ENCODE measurements at regions not wholly inside any gene's neighbourhood (a gene's known extent, or its start where the extent isn't known, plus 50 kb on each side); places are given as distances from the start of the nearest gene placed in this dataset.

GRCh38 chr4:152220201-152220666 lies 315.7 kb downstream of the FBXW7 start:
- no peak for TF ChIP-seq BCL11B (tag by site-specific recombination; IDR thresholded peaks at IDR 0.05; ENCODE audit: low read depth)
- TF ChIP-seq ZFP3 (tag by site-specific recombination; IDR thresholded peaks at IDR 0.05; ENCODE audit: low read depth), result no peak
- no peak for TF ChIP-seq ZNF629 (tag by site-specific recombination; IDR thresholded peaks at IDR 0.05)
- no peak for TF ChIP-seq CTCF (tag by site-specific recombination; IDR thresholded peaks at IDR 0.05)
- TF ChIP-seq REST (tag by site-specific recombination; IDR thresholded peaks at IDR 0.05), result no peak
- no peak for TF ChIP-seq HOXA7 (CRISPR knock-in tag; IDR thresholded peaks at IDR 0.05; ENCODE audit: borderline replicate concordance)
- no peak for TF ChIP-seq PRDM4 (tag by site-specific recombination; IDR thresholded peaks at IDR 0.05)
- TF ChIP-seq TCF7L2 (IDR thresholded peaks at IDR 0.05; ENCODE audit: borderline replicate concordance, low read depth, low read length), result no peak
- TF ChIP-seq ZNF274 (IDR thresholded peaks at IDR 0.05; ENCODE audit: low read length), result no peak
- no peak for TF ChIP-seq ZNF274 (tag by site-specific recombination; IDR thresholded peaks at IDR 0.05; ENCODE audit: borderline replicate concordance)
- no peak for TF ChIP-seq RBAK (tag by site-specific recombination; IDR thresholded peaks at IDR 0.05)
- TF ChIP-seq ZNF830 (tag by site-specific recombination; IDR thresholded peaks at IDR 0.05; ENCODE audit: low read depth), result no peak
- no peak for TF ChIP-seq KLF8 (tag by site-specific recombination; IDR thresholded peaks at IDR 0.05)
- TF ChIP-seq ZNF404 (tag by site-specific recombination; IDR thresholded peaks at IDR 0.05), result no peak
- TF ChIP-seq ZFP69B (tag by site-specific recombination; IDR thresholded peaks at IDR 0.05), result no peak
